H1 (cell line): ENCODE measurements at regions not wholly inside any gene's neighbourhood (a gene's known extent, or its start where the extent isn't known, plus 50 kb on each side); places are given as distances from the start of the nearest gene placed in this dataset.

Experiments used
- CHD1 ChIP-seq: IDR thresholded peaks from 2 replicates; pipeline ENCODE4 v1.6.1; 2012; ENCODE audit warnings: low read depth, low read length, improper control_type of control experiment
- CREB1 ChIP-seq: IDR thresholded peaks from 2 replicates; pipeline ENCODE4 v1.6.1; 2012; ENCODE audit warnings: inconsistent platforms
- E2F6 ChIP-seq: IDR thresholded peaks from 2 replicates; pipeline ENCODE4 v1.6.1; 2012; ENCODE audit warnings: inconsistent platforms
- JUND ChIP-seq: IDR thresholded peaks from 2 replicates; pipeline ENCODE4 v1.6.1; 2011; ENCODE audit warnings: mild to moderate bottlenecking, improper control_type of control experiment, low read length
- KDM1A ChIP-seq: fragments of 200-600, 300-600 bp; sonication (generic); IDR thresholded peaks from 2 replicates; pipeline ENCODE4 v1.7.1; 2016; ENCODE audit warnings: mild to moderate bottlenecking, low read length, borderline replicate concordance
- POLR2A ChIP-seq, 2 experiments: IDR thresholded peaks; 1 replicate in 1 of 2; 2 replicates in 1 of 2; pipeline ENCODE4 v1.6.1; 2011; ENCODE audit warnings: low read depth in 2 of 2, low read length in 2 of 2, mild to moderate bottlenecking in 2 of 2; ENCODE audit errors: control extremely low read depth in 1 of 2
- POLR2AphosphoS5 ChIP-seq: IDR thresholded peaks from 2 replicates; pipeline ENCODE4 v1.6.1; 2011; ENCODE audit warnings: low read depth, low read length
- RAD21 ChIP-seq, 2 experiments: IDR thresholded peaks in 1 of 2; conservative IDR thresholded peaks in 1 of 2; 2 replicates each; pipeline ENCODE4 v1.6.1; 2011; ENCODE audit warnings: low read depth in 2 of 2, low read length in 2 of 2, improper control_type of control experiment in 1 of 2, inconsistent platforms in 1 of 2, mild to moderate bottlenecking in 1 of 2, moderate library complexity in 1 of 2
- RFX5 ChIP-seq: IDR thresholded peaks from 2 replicates; pipeline ENCODE4 v1.6.1; 2011; ENCODE audit warnings: low read depth, low read length, improper control_type of control experiment, borderline replicate concordance
- RXRA ChIP-seq: IDR thresholded peaks from 2 replicates; pipeline ENCODE4 v1.6.1; 2011; ENCODE audit warnings: low read depth, mild to moderate bottlenecking, low read length, moderate library complexity; ENCODE audit not compliant: insufficient read depth
- SIN3A ChIP-seq, 2 experiments: IDR thresholded peaks in 1 of 2; conservative IDR thresholded peaks in 1 of 2; 2 replicates each; pipeline ENCODE4 v1.6.1; 2011 to 2012; ENCODE audit warnings: low read length in 2 of 2, improper control_type of control experiment in 1 of 2, low read depth in 1 of 2, mild to moderate bottlenecking in 1 of 2
- TCF12 ChIP-seq: IDR thresholded peaks from 2 replicates; pipeline ENCODE4 v1.6.1; 2011; ENCODE audit warnings: low read depth, mild to moderate bottlenecking, low read length
- YY1 ChIP-seq: IDR thresholded peaks from 2 replicates; pipeline ENCODE4 v1.6.1; 2011; ENCODE audit warnings: low read depth, mild to moderate bottlenecking, low read length
- TF ChIP-seq, protein P1 (sequence below), 3 experiments: IDR thresholded peaks; 1 replicate in 2 of 3; 2 replicates in 1 of 3; pipeline versions ENCODE4 v1.5.1 to v1.6.1; 2011; ENCODE audit warnings: low read length in 3 of 3, mild to moderate bottlenecking in 3 of 3, inconsistent platforms in 2 of 3, low read depth in 1 of 3, moderate library complexity in 1 of 3; ENCODE audit not compliant: insufficient read depth in 1 of 3; ENCODE audit errors: control extremely low read depth in 1 of 3

- TF ChIP-seq POLR2AphosphoS5, result no peak
- TF ChIP-seq, protein P1, sequence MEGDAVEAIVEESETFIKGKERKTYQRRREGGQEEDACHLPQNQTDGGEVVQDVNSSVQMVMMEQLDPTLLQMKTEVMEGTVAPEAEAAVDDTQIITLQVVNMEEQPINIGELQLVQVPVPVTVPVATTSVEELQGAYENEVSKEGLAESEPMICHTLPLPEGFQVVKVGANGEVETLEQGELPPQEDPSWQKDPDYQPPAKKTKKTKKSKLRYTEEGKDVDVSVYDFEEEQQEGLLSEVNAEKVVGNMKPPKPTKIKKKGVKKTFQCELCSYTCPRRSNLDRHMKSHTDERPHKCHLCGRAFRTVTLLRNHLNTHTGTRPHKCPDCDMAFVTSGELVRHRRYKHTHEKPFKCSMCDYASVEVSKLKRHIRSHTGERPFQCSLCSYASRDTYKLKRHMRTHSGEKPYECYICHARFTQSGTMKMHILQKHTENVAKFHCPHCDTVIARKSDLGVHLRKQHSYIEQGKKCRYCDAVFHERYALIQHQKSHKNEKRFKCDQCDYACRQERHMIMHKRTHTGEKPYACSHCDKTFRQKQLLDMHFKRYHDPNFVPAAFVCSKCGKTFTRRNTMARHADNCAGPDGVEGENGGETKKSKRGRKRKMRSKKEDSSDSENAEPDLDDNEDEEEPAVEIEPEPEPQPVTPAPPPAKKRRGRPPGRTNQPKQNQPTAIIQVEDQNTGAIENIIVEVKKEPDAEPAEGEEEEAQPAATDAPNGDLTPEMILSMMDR (IDR thresholded peaks at IDR 0.05; ENCODE audit: control extremely low read depth in 1 of 3, insufficient read depth in 1 of 3, low read depth in 1 of 3, low read length in 3 of 3), result no peak
- no peak for TF ChIP-seq SIN3A (conservative IDR thresholded peaks at IDR 0.05 in 1 of 2, IDR thresholded peaks at IDR 0.05 in 1 of 2; ENCODE audit: low read depth in 1 of 2, low read length in 2 of 2)
- TF ChIP-seq JUND, result no peak
- no peak for TF ChIP-seq POLR2A (IDR thresholded peaks at IDR 0.05; ENCODE audit: control extremely low read depth in 1 of 2, low read depth in 2 of 2, low read length in 2 of 2)
- no peak for TF ChIP-seq RAD21 (IDR thresholded peaks at IDR 0.05 in 1 of 2, conservative IDR thresholded peaks at IDR 0.05 in 1 of 2; ENCODE audit: low read depth in 2 of 2, low read length in 2 of 2)
- no peak for TF ChIP-seq RFX5
- no peak for TF ChIP-seq RXRA
- no peak for TF ChIP-seq KDM1A
- no peak for TF ChIP-seq E2F6
- no peak for TF ChIP-seq CREB1
- TF ChIP-seq CHD1, result no peak
- no peak for TF ChIP-seq TCF12
- no peak for TF ChIP-seq YY1
These were observed 495.1 kb upstream of the FRG1 start for GRCh38 chr4:189445613-189446012.
